ENCODE measurements at regions not wholly inside any gene's neighbourhood (a gene's known extent, or its start where the extent isn't known, plus 50 kb on each side); places are given as distances from the start of the nearest gene placed in this dataset.

DNA sequence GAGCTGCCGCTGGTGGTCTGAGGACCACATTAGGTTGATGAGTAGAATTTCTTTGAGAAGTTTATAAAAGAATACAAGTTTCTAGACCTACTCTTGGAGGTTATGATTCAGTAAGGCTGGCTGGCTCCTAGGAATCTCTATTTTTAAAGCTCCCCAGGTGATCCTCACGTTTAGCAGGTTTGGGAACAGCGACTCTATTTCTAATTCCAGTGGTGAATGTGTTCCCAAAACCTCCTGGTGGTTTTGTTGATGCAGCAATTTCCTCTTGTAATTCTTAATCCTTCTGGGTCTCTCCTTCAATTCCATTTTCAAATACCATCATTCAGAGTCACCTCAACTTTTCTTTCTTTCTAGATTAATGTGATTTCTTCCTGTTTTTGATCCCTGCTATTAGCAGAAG, 215.9 kb upstream of the RFX3 start:
- Histone ChIP-seq H3K4me3 (no peak overlapping the region), H3K4me2 (0 out of 2 replicates have a peak overlapping the region, but pooled peaks have one; percentile 33), H4K20me1 (replicated peaks; ENCODE audit: insufficient read depth) (no peaks in the 10 kb centered on the region), H3K36me3 (ENCODE audit: insufficient read depth) (no peaks in the 10 kb centered on the region), H3K9me2 (ENCODE audit: insufficient read depth) (peaks cover 4% of the 10 kb centered on the region; the same call in 1 of the 2 replicates), H3F3A (replicated peaks; ENCODE audit: low read depth) (no peaks in the 10 kb centered on the region), H3K79me2 (replicated peaks; ENCODE audit: insufficient read depth) (no peaks in the 10 kb centered on the region), H3K27ac (ENCODE audit: low read depth) (no peak overlapping the region), H3K4me1 (ENCODE audit: insufficient read depth) (peaks cover 18% of the 10 kb centered on the region), H2AFZ (no peak overlapping the region), H3K27me3 (ENCODE audit: insufficient read depth) (no peaks in the 10 kb centered on the region)
- Mint-ChIP-seq H3K4me3 (no peak overlapping the region), H3K27me3 (ENCODE audit: insufficient read depth, low read depth, poor library complexity) (peaks cover 2% of the 10 kb centered on the region), H3K4me1 (peaks cover 25% of the 10 kb centered on the region), H3K36me3 (ENCODE audit: low read depth) (no peaks in the 10 kb centered on the region), H3K27ac (no peak overlapping the region), H3K9me3 (no peaks in the 10 kb centered on the region)
- TF ChIP-seq EZH2 (IDR thresholded peaks at IDR 0.05; ENCODE audit: low read depth, unreplicated experiment) (no peak), ZNF331 (CRISPR knock-in tag; IDR thresholded peaks at IDR 0.05; ENCODE audit: low read depth) (no peak), STAT1 (IDR thresholded peaks at IDR 0.05; ENCODE audit: unreplicated experiment) (no peak), NANOG (IDR thresholded peaks at IDR 0.05; ENCODE audit: borderline replicate concordance) (no peak), POLR2AphosphoS5 (IDR thresholded peaks at IDR 0.05; ENCODE audit: low read depth) (no peak), CREB1 (CRISPR knock-in tag; IDR thresholded peaks at IDR 0.05; ENCODE audit: low read depth) (no peak), EZH2phosphoT487 (IDR thresholded peaks at IDR 0.05; ENCODE audit: unreplicated experiment) (no peak)
- TF ChIP-seq, protein P1, sequence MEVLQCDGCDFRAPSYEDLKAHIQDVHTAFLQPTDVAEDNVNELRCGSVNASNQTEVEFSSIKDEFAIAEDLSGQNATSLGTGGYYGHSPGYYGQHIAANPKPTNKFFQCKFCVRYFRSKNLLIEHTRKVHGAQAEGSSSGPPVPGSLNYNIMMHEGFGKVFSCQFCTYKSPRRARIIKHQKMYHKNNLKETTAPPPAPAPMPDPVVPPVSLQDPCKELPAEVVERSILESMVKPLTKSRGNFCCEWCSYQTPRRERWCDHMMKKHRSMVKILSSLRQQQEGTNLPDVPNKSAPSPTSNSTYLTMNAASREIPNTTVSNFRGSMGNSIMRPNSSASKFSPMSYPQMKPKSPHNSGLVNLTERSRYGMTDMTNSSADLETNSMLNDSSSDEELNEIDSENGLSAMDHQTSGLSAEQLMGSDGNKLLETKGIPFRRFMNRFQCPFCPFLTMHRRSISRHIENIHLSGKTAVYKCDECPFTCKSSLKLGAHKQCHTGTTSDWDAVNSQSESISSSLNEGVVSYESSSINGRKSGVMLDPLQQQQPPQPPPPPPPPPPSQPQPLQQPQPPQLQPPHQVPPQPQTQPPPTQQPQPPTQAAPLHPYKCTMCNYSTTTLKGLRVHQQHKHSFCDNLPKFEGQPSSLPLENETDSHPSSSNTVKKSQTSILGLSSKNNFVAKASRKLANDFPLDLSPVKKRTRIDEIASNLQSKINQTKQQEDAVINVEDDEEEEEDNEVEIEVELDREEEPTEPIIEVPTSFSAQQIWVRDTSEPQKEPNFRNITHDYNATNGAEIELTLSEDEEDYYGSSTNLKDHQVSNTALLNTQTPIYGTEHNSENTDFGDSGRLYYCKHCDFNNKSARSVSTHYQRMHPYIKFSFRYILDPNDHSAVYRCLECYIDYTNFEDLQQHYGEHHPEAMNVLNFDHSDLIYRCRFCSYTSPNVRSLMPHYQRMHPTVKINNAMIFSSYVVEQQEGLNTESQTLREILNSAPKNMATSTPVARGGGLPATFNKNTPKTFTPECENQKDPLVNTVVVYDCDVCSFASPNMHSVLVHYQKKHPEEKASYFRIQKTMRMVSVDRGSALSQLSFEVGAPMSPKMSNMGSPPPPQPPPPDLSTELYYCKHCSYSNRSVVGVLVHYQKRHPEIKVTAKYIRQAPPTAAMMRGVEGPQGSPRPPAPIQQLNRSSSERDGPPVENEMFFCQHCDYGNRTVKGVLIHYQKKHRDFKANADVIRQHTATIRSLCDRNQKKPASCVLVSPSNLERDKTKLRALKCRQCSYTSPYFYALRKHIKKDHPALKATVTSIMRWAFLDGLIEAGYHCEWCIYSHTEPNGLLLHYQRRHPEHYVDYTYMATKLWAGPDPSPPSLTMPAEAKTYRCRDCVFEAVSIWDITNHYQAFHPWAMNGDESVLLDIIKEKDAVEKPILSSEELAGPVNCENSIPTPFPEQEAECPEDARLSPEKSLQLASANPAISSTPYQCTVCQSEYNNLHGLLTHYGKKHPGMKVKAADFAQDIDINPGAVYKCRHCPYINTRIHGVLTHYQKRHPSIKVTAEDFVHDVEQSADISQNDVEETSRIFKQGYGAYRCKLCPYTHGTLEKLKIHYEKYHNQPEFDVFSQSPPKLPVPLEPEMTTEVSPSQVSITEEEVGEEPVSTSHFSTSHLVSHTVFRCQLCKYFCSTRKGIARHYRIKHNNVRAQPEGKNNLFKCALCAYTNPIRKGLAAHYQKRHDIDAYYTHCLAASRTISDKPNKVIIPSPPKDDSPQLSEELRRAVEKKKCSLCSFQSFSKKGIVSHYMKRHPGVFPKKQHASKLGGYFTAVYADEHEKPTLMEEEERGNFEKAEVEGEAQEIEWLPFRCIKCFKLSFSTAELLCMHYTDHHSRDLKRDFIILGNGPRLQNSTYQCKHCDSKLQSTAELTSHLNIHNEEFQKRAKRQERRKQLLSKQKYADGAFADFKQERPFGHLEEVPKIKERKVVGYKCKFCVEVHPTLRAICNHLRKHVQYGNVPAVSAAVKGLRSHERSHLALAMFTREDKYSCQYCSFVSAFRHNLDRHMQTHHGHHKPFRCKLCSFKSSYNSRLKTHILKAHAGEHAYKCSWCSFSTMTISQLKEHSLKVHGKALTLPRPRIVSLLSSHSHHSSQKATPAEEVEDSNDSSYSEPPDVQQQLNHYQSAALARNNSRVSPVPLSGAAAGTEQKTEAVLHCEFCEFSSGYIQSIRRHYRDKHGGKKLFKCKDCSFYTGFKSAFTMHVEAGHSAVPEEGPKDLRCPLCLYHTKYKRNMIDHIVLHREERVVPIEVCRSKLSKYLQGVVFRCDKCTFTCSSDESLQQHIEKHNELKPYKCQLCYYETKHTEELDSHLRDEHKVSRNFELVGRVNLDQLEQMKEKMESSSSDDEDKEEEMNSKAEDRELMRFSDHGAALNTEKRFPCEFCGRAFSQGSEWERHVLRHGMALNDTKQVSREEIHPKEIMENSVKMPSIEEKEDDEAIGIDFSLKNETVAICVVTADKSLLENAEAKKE (CRISPR knock-in tag; IDR thresholded peaks at IDR 0.05) = no peak
- TF ChIP-seq, protein P2, sequence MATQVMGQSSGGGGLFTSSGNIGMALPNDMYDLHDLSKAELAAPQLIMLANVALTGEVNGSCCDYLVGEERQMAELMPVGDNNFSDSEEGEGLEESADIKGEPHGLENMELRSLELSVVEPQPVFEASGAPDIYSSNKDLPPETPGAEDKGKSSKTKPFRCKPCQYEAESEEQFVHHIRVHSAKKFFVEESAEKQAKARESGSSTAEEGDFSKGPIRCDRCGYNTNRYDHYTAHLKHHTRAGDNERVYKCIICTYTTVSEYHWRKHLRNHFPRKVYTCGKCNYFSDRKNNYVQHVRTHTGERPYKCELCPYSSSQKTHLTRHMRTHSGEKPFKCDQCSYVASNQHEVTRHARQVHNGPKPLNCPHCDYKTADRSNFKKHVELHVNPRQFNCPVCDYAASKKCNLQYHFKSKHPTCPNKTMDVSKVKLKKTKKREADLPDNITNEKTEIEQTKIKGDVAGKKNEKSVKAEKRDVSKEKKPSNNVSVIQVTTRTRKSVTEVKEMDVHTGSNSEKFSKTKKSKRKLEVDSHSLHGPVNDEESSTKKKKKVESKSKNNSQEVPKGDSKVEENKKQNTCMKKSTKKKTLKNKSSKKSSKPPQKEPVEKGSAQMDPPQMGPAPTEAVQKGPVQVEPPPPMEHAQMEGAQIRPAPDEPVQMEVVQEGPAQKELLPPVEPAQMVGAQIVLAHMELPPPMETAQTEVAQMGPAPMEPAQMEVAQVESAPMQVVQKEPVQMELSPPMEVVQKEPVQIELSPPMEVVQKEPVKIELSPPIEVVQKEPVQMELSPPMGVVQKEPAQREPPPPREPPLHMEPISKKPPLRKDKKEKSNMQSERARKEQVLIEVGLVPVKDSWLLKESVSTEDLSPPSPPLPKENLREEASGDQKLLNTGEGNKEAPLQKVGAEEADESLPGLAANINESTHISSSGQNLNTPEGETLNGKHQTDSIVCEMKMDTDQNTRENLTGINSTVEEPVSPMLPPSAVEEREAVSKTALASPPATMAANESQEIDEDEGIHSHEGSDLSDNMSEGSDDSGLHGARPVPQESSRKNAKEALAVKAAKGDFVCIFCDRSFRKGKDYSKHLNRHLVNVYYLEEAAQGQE (IDR thresholded peaks at IDR 0.05; ENCODE audit: unreplicated experiment) = no peak
- TF ChIP-seq, protein P3, sequence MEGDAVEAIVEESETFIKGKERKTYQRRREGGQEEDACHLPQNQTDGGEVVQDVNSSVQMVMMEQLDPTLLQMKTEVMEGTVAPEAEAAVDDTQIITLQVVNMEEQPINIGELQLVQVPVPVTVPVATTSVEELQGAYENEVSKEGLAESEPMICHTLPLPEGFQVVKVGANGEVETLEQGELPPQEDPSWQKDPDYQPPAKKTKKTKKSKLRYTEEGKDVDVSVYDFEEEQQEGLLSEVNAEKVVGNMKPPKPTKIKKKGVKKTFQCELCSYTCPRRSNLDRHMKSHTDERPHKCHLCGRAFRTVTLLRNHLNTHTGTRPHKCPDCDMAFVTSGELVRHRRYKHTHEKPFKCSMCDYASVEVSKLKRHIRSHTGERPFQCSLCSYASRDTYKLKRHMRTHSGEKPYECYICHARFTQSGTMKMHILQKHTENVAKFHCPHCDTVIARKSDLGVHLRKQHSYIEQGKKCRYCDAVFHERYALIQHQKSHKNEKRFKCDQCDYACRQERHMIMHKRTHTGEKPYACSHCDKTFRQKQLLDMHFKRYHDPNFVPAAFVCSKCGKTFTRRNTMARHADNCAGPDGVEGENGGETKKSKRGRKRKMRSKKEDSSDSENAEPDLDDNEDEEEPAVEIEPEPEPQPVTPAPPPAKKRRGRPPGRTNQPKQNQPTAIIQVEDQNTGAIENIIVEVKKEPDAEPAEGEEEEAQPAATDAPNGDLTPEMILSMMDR (conservative IDR thresholded peaks at IDR 0.05; ENCODE audit: low read depth in 2 of 2) = no peak
- DNase-seq (ENCODE audit: low spot score) (no peak), ATAC-seq (no peak)
